Endothelial cell (in vitro differentiated cells): ENCODE measurements at regions not wholly inside any gene's neighbourhood (a gene's known extent, or its start where the extent isn't known, plus 50 kb on each side); places are given as distances from the start of the nearest gene placed in this dataset.
A peak's percentile ranks its signal among the peaks of the same experiment; 100 is the strongest.

Experiments
- DNase-seq: peaks from one replicate; pipeline ENCODE4 v3.0.0; 2021; ENCODE audit warnings: low spot score
- H3K27ac Mint-ChIP-seq: one replicate; pipeline ENCODE4 v1.8.0; 2021; ENCODE audit warnings: mixed read lengths, inconsistent platforms; ENCODE audit not compliant: unreplicated experiment
- H3K27me3 Mint-ChIP-seq: one replicate; pipeline ENCODE4 v1.8.0; 2021; ENCODE audit warnings: mild to moderate bottlenecking, moderate library complexity, mixed read lengths, inconsistent platforms; ENCODE audit not compliant: unreplicated experiment
- H3K36me3 Mint-ChIP-seq: one replicate; pipeline ENCODE4 v1.8.0; 2021; ENCODE audit warnings: mild to moderate bottlenecking, low read depth, mixed read lengths, inconsistent platforms; ENCODE audit not compliant: unreplicated experiment
- H3K4me1 Mint-ChIP-seq: one replicate; pipeline ENCODE4 v1.8.0; 2021; ENCODE audit warnings: mild to moderate bottlenecking, mixed read lengths, inconsistent platforms; ENCODE audit not compliant: unreplicated experiment
- H3K4me3 Mint-ChIP-seq: one replicate; pipeline ENCODE4 v1.8.0; 2021; ENCODE audit warnings: mild to moderate bottlenecking, mixed read lengths, inconsistent platforms; ENCODE audit not compliant: unreplicated experiment
- H3K9me3 Mint-ChIP-seq: one replicate; pipeline ENCODE4 v1.8.0; 2021; ENCODE audit warnings: mixed read lengths, inconsistent platforms; ENCODE audit not compliant: unreplicated experiment
- TF ChIP-seq, protein P1 (sequence below): fragments of 200-600 bp; sonication (generic); IDR thresholded peaks from one replicate; pipeline ENCODE4 v1.5.0; 2021; ENCODE audit warnings: antibody characterized with exemption; ENCODE audit not compliant: unreplicated experiment

DNA sequence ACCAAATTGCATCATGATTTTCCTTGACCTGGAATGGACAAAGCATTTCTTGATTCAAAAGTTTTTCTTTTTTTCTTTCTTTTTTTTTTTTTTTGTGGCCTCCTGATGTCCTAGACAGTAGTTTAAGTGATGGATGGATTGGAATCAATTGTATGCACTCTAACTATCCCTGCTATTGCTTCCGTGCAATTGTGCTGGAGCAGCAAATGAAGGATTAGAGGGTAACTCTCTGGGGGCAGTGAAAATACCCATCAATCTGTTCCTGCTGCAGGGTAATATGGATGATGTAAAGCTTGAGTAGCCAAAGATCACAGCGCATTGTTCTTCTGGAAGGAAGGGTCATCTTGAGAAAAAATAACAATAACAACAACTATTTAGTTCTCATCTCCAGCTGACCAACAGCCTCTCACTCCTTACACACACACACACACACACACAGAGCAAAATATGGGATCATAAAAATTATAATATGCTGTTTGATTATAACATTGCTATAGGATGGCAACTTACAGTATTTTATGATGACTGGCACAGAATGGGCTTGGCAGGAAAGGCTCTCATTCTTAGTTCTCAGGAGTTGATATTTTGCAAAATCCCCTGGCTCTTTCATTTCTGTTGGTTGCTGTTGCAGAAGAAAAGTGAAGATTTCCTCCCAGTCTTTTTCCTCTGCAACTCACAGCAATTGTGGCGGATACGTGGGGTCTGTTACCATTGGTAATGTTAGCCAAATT is 160.9 kb upstream of the DMAC1 start:
- peak overlapping the region; percentile 39 for H3K27ac Mint-ChIP-seq

DNA sequence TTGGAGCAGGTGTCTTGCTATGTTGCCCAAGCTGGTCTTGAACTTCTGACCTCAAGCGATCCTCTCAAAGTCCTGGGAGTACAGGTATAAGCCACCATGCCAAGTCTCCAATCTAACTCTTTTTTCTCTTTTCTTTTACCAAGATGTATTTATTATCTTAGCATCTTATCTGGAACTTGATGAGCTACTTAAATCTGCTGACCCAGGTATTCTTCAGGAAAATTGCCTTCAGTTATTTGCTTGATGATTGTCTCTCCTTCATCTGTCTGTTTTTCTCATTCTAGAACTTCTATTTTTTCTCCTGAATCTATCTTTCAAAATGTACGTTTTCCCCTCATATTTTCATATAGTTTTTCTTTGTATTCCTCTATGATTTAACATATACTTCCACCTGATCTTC is 158.2 kb upstream of the DMAC1 start:
- Mint-ChIP-seq H3K36me3 (no peaks in the 10 kb centered on the region), H3K27ac (no peak overlapping the region), H3K27me3 (no peaks in the 10 kb centered on the region), H3K9me3 (no peaks in the 10 kb centered on the region), H3K4me3 (no peak overlapping the region), H3K4me1 (peaks cover 26% of the 10 kb centered on the region)
- TF ChIP-seq, protein P1, sequence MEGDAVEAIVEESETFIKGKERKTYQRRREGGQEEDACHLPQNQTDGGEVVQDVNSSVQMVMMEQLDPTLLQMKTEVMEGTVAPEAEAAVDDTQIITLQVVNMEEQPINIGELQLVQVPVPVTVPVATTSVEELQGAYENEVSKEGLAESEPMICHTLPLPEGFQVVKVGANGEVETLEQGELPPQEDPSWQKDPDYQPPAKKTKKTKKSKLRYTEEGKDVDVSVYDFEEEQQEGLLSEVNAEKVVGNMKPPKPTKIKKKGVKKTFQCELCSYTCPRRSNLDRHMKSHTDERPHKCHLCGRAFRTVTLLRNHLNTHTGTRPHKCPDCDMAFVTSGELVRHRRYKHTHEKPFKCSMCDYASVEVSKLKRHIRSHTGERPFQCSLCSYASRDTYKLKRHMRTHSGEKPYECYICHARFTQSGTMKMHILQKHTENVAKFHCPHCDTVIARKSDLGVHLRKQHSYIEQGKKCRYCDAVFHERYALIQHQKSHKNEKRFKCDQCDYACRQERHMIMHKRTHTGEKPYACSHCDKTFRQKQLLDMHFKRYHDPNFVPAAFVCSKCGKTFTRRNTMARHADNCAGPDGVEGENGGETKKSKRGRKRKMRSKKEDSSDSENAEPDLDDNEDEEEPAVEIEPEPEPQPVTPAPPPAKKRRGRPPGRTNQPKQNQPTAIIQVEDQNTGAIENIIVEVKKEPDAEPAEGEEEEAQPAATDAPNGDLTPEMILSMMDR = no peak
- no peak for DNase-seq

More for the DNA sequence above, 160.9 kb upstream of the DMAC1 start:
- TF ChIP-seq, protein P1 = no peak
- Mint-ChIP-seq H3K9me3 (no peaks in the 10 kb centered on the region), H3K4me3 (no peak overlapping the region), H3K36me3 (no peaks in the 10 kb centered on the region), H3K27me3 (no peaks in the 10 kb centered on the region), H3K4me1 (peaks cover 26% of the 10 kb centered on the region)
- no peak for DNase-seq

GRCh38 chr9:7947577-7947976 is 148.0 kb upstream of the DMAC1 start:
- TF ChIP-seq, protein P1 = no peak
- no peaks in the 10 kb centered on the region for H3K36me3 Mint-ChIP-seq
- H3K27me3 Mint-ChIP-seq = no peaks in the 10 kb centered on the region
- H3K4me3 Mint-ChIP-seq = no peak overlapping the region
- no peak overlapping the region for H3K27ac Mint-ChIP-seq
- H3K9me3 Mint-ChIP-seq = no peaks in the 10 kb centered on the region
- no peaks in the 10 kb centered on the region for H3K4me1 Mint-ChIP-seq
- DNase-seq = no peak

- DNase-seq = no peak
- no peaks in the 10 kb centered on the region for H3K36me3 Mint-ChIP-seq
- H3K9me3 Mint-ChIP-seq = no peaks in the 10 kb centered on the region
- TF ChIP-seq, protein P1 = no peak
- no peaks in the 10 kb centered on the region for H3K4me1 Mint-ChIP-seq
- no peaks in the 10 kb centered on the region for H3K27me3 Mint-ChIP-seq
- H3K27ac Mint-ChIP-seq = no peak overlapping the region
- no peak overlapping the region for H3K4me3 Mint-ChIP-seq
These were observed 146.9 kb upstream of the DMAC1 start for GRCh38 chr9:7946458-7946857.

- Mint-ChIP-seq H3K9me3 (no peaks in the 10 kb centered on the region), H3K4me1 (no peaks in the 10 kb centered on the region), H3K4me3 (no peak overlapping the region), H3K36me3 (no peaks in the 10 kb centered on the region), H3K27me3 (no peaks in the 10 kb centered on the region), H3K27ac (no peak overlapping the region)
- DNase-seq = no peak
- TF ChIP-seq, protein P1 = no peak
These were observed 145.0 kb upstream of the DMAC1 start for GRCh38 chr9:7944572-7944971.
